OCI-LY1 (cell line): ENCODE measurements at regions not wholly inside any gene's neighbourhood (a gene's known extent, or its start where the extent isn't known, plus 50 kb on each side); places are given as distances from the start of the nearest gene placed in this dataset.

Source experiments
- H2AFZ ChIP-seq: fragments of 200-600 bp; sonication (generic), shearing (Covaris generic); 2 replicates; pipeline ENCODE4 v1.6.0; 2014; ENCODE audit warnings: antibody characterized with exemption, mild to moderate bottlenecking, low read length
- H3F3A ChIP-seq: fragments of 200-600 bp; sonication (generic), shearing (Covaris generic); 2 replicates; pipeline ENCODE4 v1.6.0; 2014; ENCODE audit warnings: mild to moderate bottlenecking, antibody characterized with exemption, low read length, moderate library complexity; ENCODE audit not compliant: insufficient read depth
- H3K27ac ChIP-seq: fragments of 200-600 bp; sonication (generic); 2 replicates; pipeline ENCODE4 v1.5.1; 2014; ENCODE audit warnings: low read length, mixed run types, mild to moderate bottlenecking, low read depth; ENCODE audit not compliant: poor library complexity, severe bottlenecking
- H3K27me3 ChIP-seq: fragments of 200-600 bp; sonication (generic); 2 replicates; pipeline ENCODE4 v1.6.0; 2014; ENCODE audit warnings: antibody characterized with exemption, mild to moderate bottlenecking, low read length, moderate library complexity; ENCODE audit not compliant: insufficient read depth
- H3K36me3 ChIP-seq: fragments of 200-600 bp; sonication (generic); 2 replicates; pipeline ENCODE4 v1.6.1; 2014; ENCODE audit warnings: mild to moderate bottlenecking, antibody characterized with exemption, low read length, moderate library complexity, mixed read lengths; ENCODE audit not compliant: insufficient read depth
- H3K4me1 ChIP-seq: fragments of 200-600 bp; sonication (generic); 2 replicates; pipeline ENCODE4 v1.5.1; 2014; ENCODE audit warnings: mild to moderate bottlenecking, low read length, moderate library complexity; ENCODE audit not compliant: insufficient read depth, severe bottlenecking
- H3K4me2 ChIP-seq: fragments of 200-600 bp; sonication (generic), shearing (Covaris generic); 2 replicates; pipeline ENCODE4 v1.6.1; 2014; ENCODE audit warnings: low read length
- H3K4me3 ChIP-seq: fragments of 200-600 bp; sonication (generic); 2 replicates; pipeline ENCODE4 v1.5.1; 2014; ENCODE audit warnings: low read length, low read depth, mild to moderate bottlenecking, mixed read lengths; ENCODE audit not compliant: poor library complexity, severe bottlenecking
- H3K79me2 ChIP-seq: fragments of 200-600 bp; shearing (Covaris generic); 2 replicates; pipeline ENCODE4 v1.6.1; 2016; ENCODE audit warnings: mixed run types, low read length, mixed read lengths; ENCODE audit not compliant: insufficient read depth
- H3K9ac ChIP-seq: fragments of 200-600 bp; sonication (generic), shearing (Covaris generic); 2 replicates; pipeline ENCODE4 v1.6.1; 2014; ENCODE audit warnings: mild to moderate bottlenecking, low read length, mixed read lengths
- H3K9me2 ChIP-seq: fragments of 200-600 bp; sonication (generic), shearing (Covaris generic); 2 replicates; pipeline ENCODE4 v1.6.1; 2014; ENCODE audit warnings: low read depth, mild to moderate bottlenecking, low read length, mixed read lengths
- H3K9me3 ChIP-seq: fragments of 200-600 bp; shearing (Covaris generic); 2 replicates; pipeline ENCODE4 v1.6.1; 2014; ENCODE audit warnings: low read length, mixed read lengths
- H4K20me1 ChIP-seq: fragments of 200-600 bp; sonication (generic), shearing (Covaris generic); 2 replicates; pipeline ENCODE4 v1.6.0; 2016; ENCODE audit warnings: mild to moderate bottlenecking, low read length; ENCODE audit not compliant: insufficient read depth
- CTCF ChIP-seq: fragments of 200-600 bp; sonication (generic), shearing (Covaris generic); IDR thresholded peaks from 2 replicates; pipeline ENCODE4 v1.5.1; 2017; ENCODE audit warnings: mild to moderate bottlenecking, antibody characterized with exemption, low read length, moderate library complexity, mixed read lengths
- EZH2 ChIP-seq: fragments of 200-600 bp; sonication (generic), shearing (Covaris generic); IDR thresholded peaks from 2 replicates; pipeline ENCODE4 v1.8.0; 2017; ENCODE audit warnings: borderline replicate concordance, mixed run types, mild to moderate bottlenecking, antibody characterized with exemption, low read length, moderate library complexity, mixed read lengths

- Histone ChIP-seq H3F3A (no peaks in the 10 kb centered on the region), H3K27ac (no peak overlapping the region), H2AFZ (no peak overlapping the region), H3K9me3 (no peaks in the 10 kb centered on the region), H4K20me1 (no peaks in the 10 kb centered on the region), H3K9me2 (no peaks in the 10 kb centered on the region), H3K4me2 (no peak overlapping the region), H3K27me3 (no peaks in the 10 kb centered on the region), H3K9ac (no peak overlapping the region), H3K36me3 (no peaks in the 10 kb centered on the region), H3K4me1 (no peaks in the 10 kb centered on the region), H3K4me3 (no peak overlapping the region), H3K79me2 (no peaks in the 10 kb centered on the region)
- TF ChIP-seq EZH2 (no peak), CTCF (no peak)
Measured at GRCh38 chr18:29780816-29781215, 1261.7 kb downstream of the DSC3 start.

DNA sequence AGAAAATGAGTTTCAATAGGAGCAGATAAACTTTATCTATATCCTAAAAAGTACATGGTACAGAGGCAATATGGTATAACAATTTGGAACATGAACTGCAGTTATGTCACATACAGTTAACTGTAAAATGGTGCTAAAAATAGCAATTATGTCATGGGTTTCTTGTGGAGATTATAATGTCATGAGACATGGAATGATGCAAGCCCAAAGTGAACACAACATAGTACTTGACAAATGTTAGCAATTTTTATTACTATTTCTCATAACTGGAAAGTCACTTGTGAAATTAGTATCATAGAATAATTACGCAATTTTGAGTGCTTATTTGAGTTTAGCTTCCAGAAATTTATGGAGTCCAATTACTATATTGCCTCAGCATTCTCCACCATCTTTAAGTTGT lies 1263.4 kb downstream of the DSC3 start:
- H3K36me3 ChIP-seq = no peaks in the 10 kb centered on the region
- H2AFZ ChIP-seq = no peak overlapping the region
- H3K9me2 ChIP-seq = no peaks in the 10 kb centered on the region
- no peak overlapping the region for H3K4me3 ChIP-seq
- H3K79me2 ChIP-seq = no peaks in the 10 kb centered on the region
- no peaks in the 10 kb centered on the region for H3K4me1 ChIP-seq
- no peaks in the 10 kb centered on the region for H3K9me3 ChIP-seq
- H3K27me3 ChIP-seq = no peaks in the 10 kb centered on the region
- no peak overlapping the region for H3K4me2 ChIP-seq
- no peak overlapping the region for H3K9ac ChIP-seq
- H4K20me1 ChIP-seq = no peaks in the 10 kb centered on the region
- TF ChIP-seq EZH2 (no peak), CTCF (no peak)
- H3K27ac ChIP-seq = no peak overlapping the region
- H3F3A ChIP-seq = no peaks in the 10 kb centered on the region

- Histone ChIP-seq H3K4me1 (no peaks in the 10 kb centered on the region), H3K4me3 (no peak overlapping the region), H3K79me2 (no peaks in the 10 kb centered on the region), H3K9ac (no peak overlapping the region), H2AFZ (no peak overlapping the region), H3K9me3 (no peaks in the 10 kb centered on the region), H3K36me3 (no peaks in the 10 kb centered on the region), H4K20me1 (no peaks in the 10 kb centered on the region), H3K4me2 (no peak overlapping the region), H3K27ac (no peak overlapping the region), H3K9me2 (no peaks in the 10 kb centered on the region), H3K27me3 (no peaks in the 10 kb centered on the region), H3F3A (no peaks in the 10 kb centered on the region)
- TF ChIP-seq CTCF (no peak), EZH2 (no peak)
Measured at GRCh38 chr18:29753379-29753778, 1289.2 kb downstream of the DSC3 start.
